GM12874 (cell line): ENCODE measurements at regions not wholly inside any gene's neighbourhood (a gene's known extent, or its start where the extent isn't known, plus 50 kb on each side); places are given as distances from the start of the nearest gene placed in this dataset.

Experiments
- TF ChIP-seq, protein P1 (sequence below): IDR thresholded peaks from 2 replicates; pipeline ENCODE4 v1.5.1; 2011; ENCODE audit warnings: low read depth, mild to moderate bottlenecking, control low read depth, low read length, moderate library complexity; ENCODE audit not compliant: insufficient read depth

DNA sequence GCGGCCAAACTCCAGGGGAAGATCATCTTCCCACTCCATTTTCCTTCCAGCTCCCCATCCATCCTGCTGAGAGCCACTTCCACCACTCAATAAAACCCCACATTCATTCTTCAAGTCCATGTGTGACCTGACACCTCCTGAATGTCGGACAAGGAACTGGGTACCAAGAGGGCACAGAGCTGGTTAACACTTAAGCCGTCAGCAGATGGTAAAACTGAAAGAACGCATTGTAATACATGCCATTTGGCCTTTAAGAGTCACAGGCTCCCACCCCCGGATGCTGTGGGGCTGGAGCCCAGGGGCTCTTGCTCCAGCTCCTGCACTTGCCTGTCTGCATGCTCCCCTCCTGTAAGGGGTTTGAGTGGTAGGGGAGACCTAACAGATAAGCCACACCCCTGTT lies 753.9 kb downstream of the COL12A1 start:
- TF ChIP-seq, protein P1, sequence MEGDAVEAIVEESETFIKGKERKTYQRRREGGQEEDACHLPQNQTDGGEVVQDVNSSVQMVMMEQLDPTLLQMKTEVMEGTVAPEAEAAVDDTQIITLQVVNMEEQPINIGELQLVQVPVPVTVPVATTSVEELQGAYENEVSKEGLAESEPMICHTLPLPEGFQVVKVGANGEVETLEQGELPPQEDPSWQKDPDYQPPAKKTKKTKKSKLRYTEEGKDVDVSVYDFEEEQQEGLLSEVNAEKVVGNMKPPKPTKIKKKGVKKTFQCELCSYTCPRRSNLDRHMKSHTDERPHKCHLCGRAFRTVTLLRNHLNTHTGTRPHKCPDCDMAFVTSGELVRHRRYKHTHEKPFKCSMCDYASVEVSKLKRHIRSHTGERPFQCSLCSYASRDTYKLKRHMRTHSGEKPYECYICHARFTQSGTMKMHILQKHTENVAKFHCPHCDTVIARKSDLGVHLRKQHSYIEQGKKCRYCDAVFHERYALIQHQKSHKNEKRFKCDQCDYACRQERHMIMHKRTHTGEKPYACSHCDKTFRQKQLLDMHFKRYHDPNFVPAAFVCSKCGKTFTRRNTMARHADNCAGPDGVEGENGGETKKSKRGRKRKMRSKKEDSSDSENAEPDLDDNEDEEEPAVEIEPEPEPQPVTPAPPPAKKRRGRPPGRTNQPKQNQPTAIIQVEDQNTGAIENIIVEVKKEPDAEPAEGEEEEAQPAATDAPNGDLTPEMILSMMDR = no peak

DNA sequence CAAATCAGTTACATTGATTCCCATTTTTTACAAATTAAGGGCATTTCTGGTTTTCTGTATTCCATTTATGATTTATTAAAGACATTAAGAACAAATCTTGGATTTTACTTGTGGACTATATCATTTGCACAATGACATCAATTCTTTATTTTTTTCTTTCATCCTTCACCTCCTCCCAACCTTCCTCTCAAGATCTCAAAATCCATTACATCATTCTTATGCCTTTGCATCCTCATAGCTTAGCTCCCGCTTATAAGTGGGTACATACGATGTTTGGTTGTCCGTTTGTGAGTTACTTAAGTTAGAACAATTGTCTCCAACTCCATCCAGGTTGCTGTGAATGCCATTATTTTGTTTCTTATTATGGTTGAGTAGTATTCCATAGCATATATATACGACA lies 752.8 kb downstream of the CD109 start:
- TF ChIP-seq, protein P1 = no peak

DNA sequence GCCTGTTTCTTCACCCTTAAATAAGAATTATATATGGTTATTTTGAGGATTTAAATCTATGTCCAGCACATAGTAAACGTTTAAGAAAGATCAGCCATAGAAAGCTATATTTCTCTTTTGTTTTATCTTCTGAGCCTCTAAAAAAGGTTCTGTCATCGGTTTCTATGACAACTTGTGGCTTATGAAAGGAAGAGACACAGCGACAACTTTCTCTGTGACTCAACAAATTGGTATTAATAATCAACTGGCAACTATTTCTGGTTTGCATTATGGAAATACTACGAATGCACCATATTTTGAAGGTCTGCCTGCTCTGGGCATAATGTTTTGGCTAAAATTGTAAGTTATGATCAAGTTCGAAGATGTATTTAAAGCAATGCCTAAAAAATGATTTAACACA lies 751.0 kb downstream of the CD109 start:
- TF ChIP-seq, protein P1 = no peak

DNA sequence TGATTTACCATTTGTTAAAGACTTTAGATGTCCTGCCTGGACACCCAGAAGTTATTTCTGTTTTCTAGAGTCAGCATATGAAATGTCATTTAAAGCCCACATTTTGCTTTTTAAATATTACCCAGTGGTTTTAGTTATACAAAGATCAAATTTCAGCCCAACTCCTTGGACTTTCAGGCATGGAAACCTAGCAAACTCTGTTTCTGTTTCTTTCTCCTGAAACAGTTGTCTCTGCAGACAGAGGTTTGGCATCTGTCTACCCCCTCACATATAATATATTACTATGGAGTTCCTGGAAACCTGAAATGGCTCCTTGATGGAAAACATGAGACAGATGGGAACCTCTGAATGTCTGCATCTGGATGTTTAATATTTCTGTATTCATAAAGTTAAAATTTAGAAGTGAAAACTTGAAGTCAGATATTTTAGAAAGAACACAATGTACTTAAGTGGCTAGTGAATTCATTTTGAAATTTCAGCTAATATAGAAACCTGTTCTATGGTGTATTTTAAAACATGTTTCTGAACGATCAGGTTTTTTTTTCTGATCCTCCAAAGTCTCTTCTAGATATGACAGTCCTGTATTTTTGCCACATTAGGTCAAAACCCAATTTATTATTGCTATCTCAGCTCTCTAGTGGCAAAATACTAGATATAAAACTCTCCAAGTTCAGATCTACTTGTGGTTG lies 743.3 kb downstream of the CD109 start:
- TF ChIP-seq, protein P1 = no peak

DNA sequence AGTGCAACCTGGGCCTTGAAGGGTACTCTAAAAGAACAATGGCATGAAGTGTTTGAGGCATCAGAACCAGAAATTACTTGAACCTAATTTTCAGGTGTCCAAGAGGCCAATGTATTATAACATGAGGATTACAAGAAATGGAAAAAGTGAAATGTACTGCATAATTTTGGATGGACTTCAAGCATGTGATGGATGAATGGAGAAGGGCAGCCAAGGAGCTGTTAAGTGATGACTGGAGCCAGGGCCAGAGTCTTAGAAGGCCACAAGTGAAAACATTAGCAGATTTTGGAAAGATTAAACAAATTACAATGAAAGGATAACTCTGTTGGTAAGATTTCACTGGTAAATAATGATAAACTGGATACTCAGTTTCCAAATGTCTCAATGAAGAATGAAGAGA lies 738.2 kb downstream of the CD109 start:
- TF ChIP-seq, protein P1 = no peak

DNA sequence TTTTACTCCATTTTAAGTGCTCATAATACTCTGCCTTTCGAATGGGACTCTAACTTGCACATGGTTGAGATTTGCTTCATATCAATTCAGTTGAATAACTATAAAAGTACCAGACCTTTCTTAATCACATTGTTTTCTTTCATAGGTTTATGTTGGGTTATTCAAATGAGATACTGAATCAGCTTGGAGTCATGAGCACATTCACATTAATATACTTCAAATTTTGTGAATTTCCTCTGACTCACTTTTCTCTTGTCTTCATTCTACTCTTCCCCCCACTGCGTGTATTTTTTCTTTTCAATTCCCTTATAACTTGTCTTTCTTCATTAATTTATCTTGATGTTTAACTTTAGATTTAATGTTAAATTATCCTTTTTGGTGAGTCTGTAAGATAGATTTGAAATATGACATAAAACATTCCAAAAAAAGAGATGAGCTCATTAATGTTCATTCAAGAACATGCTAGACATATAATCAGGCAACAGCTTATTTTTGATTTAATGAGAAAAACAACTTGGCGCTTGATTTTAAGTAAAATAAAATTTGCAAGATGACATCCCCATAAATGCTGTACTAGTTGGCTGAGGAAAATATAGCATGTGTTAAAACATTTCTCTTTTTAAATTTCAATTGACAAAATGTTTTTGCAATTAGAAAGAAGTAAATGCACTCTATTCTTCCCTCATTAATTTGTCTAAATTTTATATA lies 736.0 kb downstream of the CD109 start:
- TF ChIP-seq, protein P1 = no peak

DNA sequence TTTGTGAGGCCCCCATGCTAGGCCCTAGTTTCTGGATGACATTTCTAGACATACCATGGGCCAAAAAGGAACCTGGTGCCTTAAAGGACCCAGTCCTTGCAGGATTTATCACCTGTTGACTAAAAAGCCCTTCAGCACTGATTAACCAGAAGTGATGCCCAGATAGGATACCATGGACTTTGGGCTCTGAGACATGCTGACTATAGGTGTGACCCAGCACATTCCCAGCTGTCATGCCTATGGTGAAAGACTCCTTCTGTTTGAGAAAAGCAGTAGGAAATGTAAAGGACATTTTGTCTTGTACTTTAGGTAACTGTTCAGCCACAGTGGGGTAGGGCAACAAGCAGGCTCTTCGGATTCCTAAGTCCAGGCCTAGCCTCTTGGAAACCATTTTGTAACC lies 724.2 kb downstream of the CD109 start:
- TF ChIP-seq, protein P1 = no peak
